ENCODE measurements at regions not wholly inside any gene's neighbourhood (a gene's known extent, or its start where the extent isn't known, plus 50 kb on each side); places are given as distances from the start of the nearest gene placed in this dataset.

GRCh38 chr14:30420515-30420914, 138.4 kb upstream of the G2E3 start:
- Mint-ChIP-seq H3K36me3 (no peaks in the 10 kb centered on the region), H3K4me3 (no peak overlapping the region), H3K9me3 (no peaks in the 10 kb centered on the region), H3K4me1 (ENCODE audit: unreplicated experiment) (no peaks in the 10 kb centered on the region), H3K27ac (no peak overlapping the region), H3K27me3 (no peaks in the 10 kb centered on the region)
- no peak for TF ChIP-seq CTCF (conservative IDR thresholded peaks at IDR 0.05)
- no peak for DNase-seq (ENCODE audit: extremely low spot score, unreplicated experiment)

- TF ChIP-seq CTCF (conservative IDR thresholded peaks at IDR 0.05), result no peak
- Mint-ChIP-seq H3K4me1 (ENCODE audit: unreplicated experiment) (no peaks in the 10 kb centered on the region), H3K4me3 (no peak overlapping the region), H3K9me3 (peaks cover 7% of the 10 kb centered on the region), H3K36me3 (no peaks in the 10 kb centered on the region), H3K27ac (no peak overlapping the region), H3K27me3 (no peaks in the 10 kb centered on the region)
- DNase-seq (ENCODE audit: extremely low spot score, unreplicated experiment), result no peak
These were observed 132.5 kb upstream of the G2E3 start for GRCh38 chr14:30426463-30426862.

- Mint-ChIP-seq H3K4me1 (ENCODE audit: unreplicated experiment) (no peaks in the 10 kb centered on the region), H3K27me3 (no peaks in the 10 kb centered on the region), H3K27ac (no peak overlapping the region), H3K4me3 (no peak overlapping the region), H3K36me3 (no peaks in the 10 kb centered on the region), H3K9me3 (peaks cover 7% of the 10 kb centered on the region)
- DNase-seq (ENCODE audit: extremely low spot score, unreplicated experiment), result no peak
- no peak for TF ChIP-seq CTCF (conservative IDR thresholded peaks at IDR 0.05)
These were observed 131.6 kb upstream of the G2E3 start for GRCh38 chr14:30427401-30427800.

GRCh38 chr14:30427846-30428245, 131.1 kb upstream of the G2E3 start:
- Mint-ChIP-seq H3K9me3 (peaks cover 7% of the 10 kb centered on the region), H3K36me3 (no peaks in the 10 kb centered on the region), H3K27me3 (no peaks in the 10 kb centered on the region), H3K4me1 (ENCODE audit: unreplicated experiment) (no peaks in the 10 kb centered on the region), H3K4me3 (no peak overlapping the region), H3K27ac (no peak overlapping the region)
- no peak for TF ChIP-seq CTCF (conservative IDR thresholded peaks at IDR 0.05)
- DNase-seq (ENCODE audit: extremely low spot score, unreplicated experiment), result no peak

- Mint-ChIP-seq H3K27me3 (no peaks in the 10 kb centered on the region), H3K9me3 (peaks cover 7% of the 10 kb centered on the region), H3K27ac (no peak overlapping the region), H3K4me1 (ENCODE audit: unreplicated experiment) (no peaks in the 10 kb centered on the region), H3K36me3 (no peaks in the 10 kb centered on the region), H3K4me3 (no peak overlapping the region)
- no peak for DNase-seq (ENCODE audit: extremely low spot score, unreplicated experiment)
- no peak for TF ChIP-seq CTCF (conservative IDR thresholded peaks at IDR 0.05)
These were observed 127.4 kb upstream of the G2E3 start for GRCh38 chr14:30431552-30431951.

- H3K36me3 Mint-ChIP-seq, result no peaks in the 10 kb centered on the region
- no peak overlapping the region for H3K4me3 Mint-ChIP-seq
- no peak overlapping the region for H3K27ac Mint-ChIP-seq
- no peak for DNase-seq (ENCODE audit: extremely low spot score, unreplicated experiment)
- H3K9me3 Mint-ChIP-seq, result no peaks in the 10 kb centered on the region
- no peak for TF ChIP-seq CTCF (conservative IDR thresholded peaks at IDR 0.05)
- H3K27me3 Mint-ChIP-seq, result peaks cover 3% of the 10 kb centered on the region
- peaks cover 5% of the 10 kb centered on the region for H3K4me1 Mint-ChIP-seq (ENCODE audit: unreplicated experiment)
These were observed 118.0 kb upstream of the G2E3 start for GRCh38 chr14:30440961-30441360.

Data from type B pancreatic cell (in vitro differentiated cells).